Lung (tissue), 9 donors: ENCODE measurements at regions not wholly inside any gene's neighbourhood (a gene's known extent, or its start where the extent isn't known, plus 50 kb on each side); places are given as distances from the start of the nearest gene placed in this dataset.
"Not testable (repeated sequence)": the region's sequence is repeated elsewhere in the genome, so short reads cannot be mapped to it uniquely, and the experiment has no call there.

Experiments
- ATAC-seq: fragments of 200-7000 bp; cut with Tn5 transposase; one replicate; pipeline ENCODE4 v1.9.1; 2020; ENCODE audit warnings: moderate number of reproducible peaks; ENCODE audit not compliant: insufficient read depth, low FRiP score
- DNase-seq, 3 donors: peaks; one replicate each; pipeline ENCODE4 v3.0.0-alpha.2; 2013 to 2017
- H3K27ac ChIP-seq, 2 donors: one replicate each; pipeline ENCODE4 v1.5.1; 2013; ENCODE audit warnings: mild to moderate bottlenecking in 2 of 2, moderate library complexity in 2 of 2, control low read depth in 1 of 2, inconsistent platforms in 1 of 2, low read depth in 1 of 2, low read length in 1 of 2
- H3K27me3 ChIP-seq, 3 donors: one replicate each; pipeline ENCODE4 v1.5.1; 2013; ENCODE audit warnings: low read length in 2 of 3; ENCODE audit not compliant: control insufficient read depth in 3 of 3, insufficient read depth in 3 of 3
- H3K36me3 ChIP-seq, 4 donors: one replicate each; pipeline ENCODE4 v1.5.1; 2013; ENCODE audit warnings: low read length in 4 of 4, mild to moderate bottlenecking in 1 of 4, moderate library complexity in 1 of 4; ENCODE audit not compliant: control insufficient read depth in 4 of 4, insufficient read depth in 4 of 4
- H3K4me1 ChIP-seq, 5 donors: one replicate each; pipeline ENCODE4 v1.5.1; 2013; ENCODE audit warnings: low read length in 5 of 5, mild to moderate bottlenecking in 2 of 5, moderate library complexity in 1 of 5; ENCODE audit not compliant: control insufficient read depth in 5 of 5, insufficient read depth in 5 of 5
- H3K4me3 ChIP-seq: one replicate; pipeline ENCODE4 v1.5.1; 2013; ENCODE audit warnings: mild to moderate bottlenecking, control low read depth, moderate library complexity
- H3K9ac ChIP-seq, 2 donors: one replicate each; pipeline ENCODE4 v1.5.1; 2013; ENCODE audit warnings: low read length in 2 of 2, control low read depth in 1 of 2; ENCODE audit not compliant: insufficient read depth in 1 of 2
- H3K9me3 ChIP-seq, 4 donors: one replicate each; pipeline ENCODE4 v1.5.1; 2013; ENCODE audit warnings: low read length in 3 of 4, mild to moderate bottlenecking in 1 of 4, moderate library complexity in 1 of 4; ENCODE audit not compliant: control insufficient read depth in 4 of 4, insufficient read depth in 3 of 4
- WGBS, 2 donors: extraction: QIAGEN DNeasy Blood & Tissue Kit; methylation state at CpG; one replicate each; pipeline ENCODE4 v1.1.7; 2013; 5-methylcytosine and 5-hydroxymethylcytosine counted together
- donor health status: Bipolar disorder and iron deficiency.
- donor health status: healthy.
- donor health status: DM: yes; HTN: yes; CAD: no.

DNA sequence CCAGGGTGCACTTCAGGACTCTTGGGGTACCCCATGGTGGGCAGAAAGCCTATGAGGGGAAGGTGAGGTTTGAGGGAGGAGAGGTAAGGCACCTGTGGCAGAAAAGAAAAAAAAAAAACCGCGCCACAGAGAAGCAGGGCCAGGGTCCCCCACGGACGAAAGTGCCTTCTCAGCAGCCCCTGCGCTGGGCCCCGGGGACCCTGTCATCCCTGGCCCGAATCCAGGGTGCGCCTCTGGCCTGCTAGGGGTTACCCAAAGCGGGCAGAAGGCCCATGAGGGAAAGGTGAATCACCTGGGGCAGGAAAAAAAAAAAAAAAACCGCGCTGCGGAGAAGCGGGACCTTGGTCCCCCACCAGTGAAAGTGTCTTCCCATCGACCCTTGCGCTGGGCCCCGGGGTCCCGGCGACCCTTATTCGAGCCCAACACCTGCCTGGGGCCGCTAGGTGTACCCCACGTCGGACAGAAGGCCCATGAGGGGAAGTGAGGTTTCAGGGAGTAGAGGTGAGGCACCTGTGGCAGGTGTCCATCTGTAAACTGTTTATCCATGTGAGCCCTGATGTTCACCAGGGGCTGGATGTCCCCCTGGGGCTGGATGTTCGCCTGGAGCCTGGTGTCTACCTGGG, 191.9 kb downstream of the POTEM start:
- H3K27ac ChIP-seq, DNase-seq, ATAC-seq, H3K4me3 ChIP-seq, H3K9me3 ChIP-seq, H3K9ac ChIP-seq, H3K4me1 ChIP-seq, H3K36me3 ChIP-seq, H3K27me3 ChIP-seq: not testable (repeated sequence)
- WGBS, 2 donors = 70 to 84% methylated on average over 7 to 23 of the region's 23 CpGs

DNA sequence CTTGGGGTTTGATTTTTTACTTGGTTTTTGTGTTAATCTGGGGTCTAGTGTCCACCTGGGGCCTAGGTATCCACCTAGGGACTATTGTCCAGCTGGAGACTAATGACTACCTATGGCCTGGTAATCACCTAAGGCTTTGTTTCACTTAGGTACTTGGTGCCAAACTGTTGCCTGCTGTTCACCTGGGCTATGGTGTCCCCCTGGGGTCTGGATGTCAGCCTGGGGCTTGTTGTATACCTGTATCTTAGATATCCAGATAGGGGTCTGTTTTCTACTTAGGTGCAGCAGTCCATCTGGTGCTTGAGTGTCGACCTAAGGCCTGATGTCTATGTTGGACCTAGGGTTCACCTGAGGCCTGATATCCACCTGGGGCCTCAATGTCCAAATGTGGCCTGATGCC, 193.1 kb downstream of the POTEM start:
- not testable (repeated sequence) for ATAC-seq, H3K27ac ChIP-seq, H3K4me1 ChIP-seq, H3K4me3 ChIP-seq, DNase-seq, H3K9ac ChIP-seq, H3K9me3 ChIP-seq, H3K27me3 ChIP-seq, H3K36me3 ChIP-seq
- no CpG with 5 or more reads among the region's 1 CpG for WGBS, 2 donors

- not testable (repeated sequence) for H3K4me3 ChIP-seq, ATAC-seq, H3K9ac ChIP-seq, H3K27me3 ChIP-seq, DNase-seq, H3K4me1 ChIP-seq, H3K36me3 ChIP-seq, H3K9me3 ChIP-seq, H3K27ac ChIP-seq
- WGBS, 2 donors = 78 to 83% methylated on average over 6 of the region's 6 CpGs
Measured at GRCh38 chr14:19161251-19162033, 194.2 kb downstream of the POTEM start.

DNA sequence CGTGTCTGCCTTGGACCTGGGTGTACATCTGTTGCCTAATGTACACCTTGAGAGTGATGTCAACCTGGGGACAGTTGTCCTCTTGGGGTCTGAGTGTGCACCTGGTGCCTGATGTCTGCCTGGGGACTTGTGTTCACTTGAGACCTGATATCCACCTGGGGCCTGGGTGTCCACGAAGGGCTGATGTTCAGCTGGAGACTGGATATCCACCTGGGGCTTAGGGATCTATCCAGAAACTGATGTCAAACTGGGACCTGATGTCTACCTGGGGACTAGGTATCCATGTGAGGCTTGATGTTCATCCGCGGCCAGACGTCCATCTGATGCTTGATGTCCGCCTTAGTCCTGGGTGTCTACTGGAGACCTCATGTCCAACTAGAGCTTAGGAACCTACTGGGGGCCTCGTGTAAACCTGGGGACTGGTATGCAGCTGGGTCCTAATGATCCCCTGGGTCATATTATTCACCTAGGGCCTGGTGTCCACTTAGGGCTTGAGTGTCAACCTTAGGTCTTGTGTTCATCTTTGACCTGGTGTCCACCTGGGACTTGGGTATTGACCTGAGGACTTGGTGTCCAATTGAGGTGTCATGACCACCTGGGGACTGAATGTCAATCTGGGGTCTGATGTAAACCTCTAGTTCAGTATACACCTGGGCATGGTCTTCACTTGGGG, 194.9 kb downstream of the POTEM start:
- not testable (repeated sequence) for H3K4me3 ChIP-seq, ATAC-seq, H3K27me3 ChIP-seq, H3K36me3 ChIP-seq, DNase-seq, H3K4me1 ChIP-seq, H3K9ac ChIP-seq, H3K9me3 ChIP-seq, H3K27ac ChIP-seq
- 63 to 67% methylated on average over 6 of the region's 7 CpGs for WGBS, 2 donors

DNA sequence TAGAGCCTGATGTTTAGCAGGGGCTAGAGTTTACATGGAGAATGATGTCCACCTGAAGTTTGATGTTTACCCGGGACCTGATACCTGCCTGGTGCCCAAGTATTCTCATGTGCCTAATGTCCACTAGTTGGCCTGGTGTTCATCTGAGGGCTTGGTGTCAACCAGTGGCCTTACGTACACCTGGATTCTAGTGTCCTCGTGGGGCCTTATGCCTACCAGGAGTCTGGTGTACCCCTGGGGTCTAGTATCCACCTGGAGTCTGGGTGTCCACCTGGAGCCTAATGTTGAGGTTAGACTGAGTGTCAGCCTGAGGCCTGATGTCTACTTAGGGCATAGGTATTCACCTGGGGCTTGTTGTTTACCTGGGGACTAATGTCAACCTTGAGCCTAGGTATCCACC, 195.7 kb downstream of the POTEM start:
- not testable (repeated sequence) for DNase-seq, H3K4me1 ChIP-seq, H3K4me3 ChIP-seq, H3K27ac ChIP-seq, H3K9me3 ChIP-seq, ATAC-seq, H3K27me3 ChIP-seq, H3K36me3 ChIP-seq, H3K9ac ChIP-seq
- 69 to 72% methylated on average over 2 of the region's 3 CpGs for WGBS, 2 donors

GRCh38 chr14:19163891-19164290, 196.7 kb downstream of the POTEM start:
- not testable (repeated sequence) for H3K36me3 ChIP-seq, H3K4me1 ChIP-seq, DNase-seq, H3K9me3 ChIP-seq, ATAC-seq, H3K27me3 ChIP-seq, H3K27ac ChIP-seq, H3K9ac ChIP-seq, H3K4me3 ChIP-seq
- 65 to 73% methylated on average over 2 of the region's 2 CpGs for WGBS, 2 donors

- H3K36me3 ChIP-seq, H3K4me1 ChIP-seq, H3K4me3 ChIP-seq, H3K27me3 ChIP-seq, DNase-seq, H3K9ac ChIP-seq, H3K27ac ChIP-seq, ATAC-seq, H3K9me3 ChIP-seq: not testable (repeated sequence)
- no CpG with 5 or more reads among the region's 1 CpG for WGBS, 2 donors
Measured at GRCh38 chr14:19164426-19164825, 197.2 kb downstream of the POTEM start.

GRCh38 chr14:19166056-19166455, 198.8 kb downstream of the POTEM start:
- not testable (repeated sequence) for H3K4me3 ChIP-seq, ATAC-seq, H3K9ac ChIP-seq, H3K36me3 ChIP-seq, H3K4me1 ChIP-seq, H3K9me3 ChIP-seq, DNase-seq, H3K27me3 ChIP-seq, H3K27ac ChIP-seq
- 82 to 87% methylated on average over 3 of the region's 3 CpGs for WGBS, 2 donors
